ENCODE measurements at regions not wholly inside any gene's neighbourhood (a gene's known extent, or its start where the extent isn't known, plus 50 kb on each side); places are given as distances from the start of the nearest gene placed in this dataset.

GRCh38 chr5:135156337-135156714, 122.3 kb upstream of the PITX1 start:
- no peak for TF ChIP-seq CTCF (IDR thresholded peaks at IDR 0.05)
- no peak for TF ChIP-seq POLR2A (IDR thresholded peaks at IDR 0.05)

Data from lower leg skin (tissue), 3 donors.